Stimulated activated CD4-positive, alpha-beta T cell treated with anti-CD3 and anti-CD28 coated beads, Interleukin-15, amount 100 ng/mL, for 24 hours (primary cell): ENCODE measurements at regions not wholly inside any gene's neighbourhood (a gene's known extent, or its start where the extent isn't known, plus 50 kb on each side); places are given as distances from the start of the nearest gene placed in this dataset.

Experiments
- DNase-seq: peaks from one replicate; pipeline ENCODE4 v3.0.0-alpha.2; 2020

- no peak for DNase-seq
Measured at GRCh38 chr7:98565103-98565502, 52.0 kb upstream of the NPTX2 start.

GRCh38 chr7:98562871-98563495 is 54.1 kb upstream of the NPTX2 start:
- DNase-seq = no peak

- DNase-seq = no peak
Measured at GRCh38 chr7:98562381-98562823, 54.7 kb upstream of the NPTX2 start.

- DNase-seq = no peak
Measured at GRCh38 chr7:98559958-98560357, 57.1 kb upstream of the NPTX2 start.

- DNase-seq = no peak
Measured at GRCh38 chr7:98559219-98559618, 57.9 kb upstream of the NPTX2 start.

- no peak for DNase-seq
Measured at GRCh38 chr7:98557538-98558031, 59.5 kb upstream of the NPTX2 start.

- DNase-seq = no peak
Measured at GRCh38 chr7:98556288-98556687, 60.8 kb upstream of the NPTX2 start.

- DNase-seq = no peak
Measured at GRCh38 chr7:98555403-98555802, 61.7 kb upstream of the NPTX2 start.

- DNase-seq = no peak
Measured at GRCh38 chr7:98553666-98554065, 63.4 kb upstream of the NPTX2 start.

- DNase-seq = no peak
Measured at GRCh38 chr7:98551611-98552273, 65.3 kb upstream of the NPTX2 start.

GRCh38 chr7:98548971-98549370 is 68.1 kb upstream of the NPTX2 start:
- no peak for DNase-seq

GRCh38 chr7:98548370-98548769 is 68.7 kb upstream of the NPTX2 start:
- no peak for DNase-seq

- no peak for DNase-seq
Measured at GRCh38 chr7:98541101-98541500, 76.0 kb upstream of the NPTX2 start.

GRCh38 chr7:98539865-98540264 is 77.2 kb upstream of the NPTX2 start:
- no peak for DNase-seq

- no peak for DNase-seq
Measured at GRCh38 chr7:98536803-98537202, 80.3 kb upstream of the NPTX2 start.

- DNase-seq = no peak
Measured at GRCh38 chr7:98534493-98534892, 82.6 kb upstream of the NPTX2 start.

GRCh38 chr7:98531717-98532116 is 85.4 kb upstream of the NPTX2 start:
- DNase-seq = no peak

- DNase-seq = no peak
Measured at GRCh38 chr7:98528079-98528478, 89.0 kb upstream of the NPTX2 start.

- DNase-seq = no peak
Measured at GRCh38 chr7:98526059-98526458, 91.0 kb upstream of the NPTX2 start.

- DNase-seq = no peak
Measured at GRCh38 chr7:98521089-98521692, 95.9 kb upstream of the NPTX2 start.

- DNase-seq = peak; percentile 25
Measured at GRCh38 chr7:98520356-98520951, 96.6 kb upstream of the NPTX2 start.

GRCh38 chr7:98518159-98518947 is 98.7 kb upstream of the NPTX2 start:
- no peak for DNase-seq

- no peak for DNase-seq
Measured at GRCh38 chr7:98515201-98515600, 101.9 kb upstream of the NPTX2 start.
